ENCODE measurements at regions not wholly inside any gene's neighbourhood (a gene's known extent, or its start where the extent isn't known, plus 50 kb on each side); places are given as distances from the start of the nearest gene placed in this dataset.

DNA sequence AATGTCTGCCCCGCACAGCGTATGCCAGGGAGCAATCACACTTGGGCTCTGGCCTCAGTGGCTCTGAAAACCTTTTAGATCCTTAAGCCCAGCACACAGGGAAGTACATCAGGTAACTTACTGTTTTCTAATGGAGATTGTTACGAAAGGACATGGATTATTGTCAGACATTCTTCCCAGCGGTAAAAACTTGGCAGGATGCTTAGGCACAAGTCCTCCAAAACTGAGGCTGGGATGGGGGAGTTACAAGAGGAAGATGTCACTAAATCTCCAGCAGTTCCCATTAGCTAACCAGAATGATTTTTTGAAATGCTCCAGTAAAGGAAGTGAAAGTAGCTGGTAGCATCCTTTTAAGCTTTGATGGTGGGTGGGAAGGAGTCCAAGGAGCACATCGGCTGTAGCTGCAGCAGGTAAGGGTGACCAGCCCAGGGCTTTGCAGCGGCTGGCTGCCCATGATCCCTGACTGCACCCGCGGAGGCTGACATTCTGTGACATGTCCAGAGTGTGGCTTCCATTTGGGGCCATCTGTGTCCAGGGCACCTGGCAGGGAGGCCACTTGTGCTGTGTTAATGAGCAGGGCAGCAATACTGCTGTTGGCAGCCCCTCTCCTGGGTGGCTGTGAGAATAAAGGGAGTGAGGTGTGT is 165.8 kb downstream of the GADD45G start:
- TF ChIP-seq, protein P1, sequence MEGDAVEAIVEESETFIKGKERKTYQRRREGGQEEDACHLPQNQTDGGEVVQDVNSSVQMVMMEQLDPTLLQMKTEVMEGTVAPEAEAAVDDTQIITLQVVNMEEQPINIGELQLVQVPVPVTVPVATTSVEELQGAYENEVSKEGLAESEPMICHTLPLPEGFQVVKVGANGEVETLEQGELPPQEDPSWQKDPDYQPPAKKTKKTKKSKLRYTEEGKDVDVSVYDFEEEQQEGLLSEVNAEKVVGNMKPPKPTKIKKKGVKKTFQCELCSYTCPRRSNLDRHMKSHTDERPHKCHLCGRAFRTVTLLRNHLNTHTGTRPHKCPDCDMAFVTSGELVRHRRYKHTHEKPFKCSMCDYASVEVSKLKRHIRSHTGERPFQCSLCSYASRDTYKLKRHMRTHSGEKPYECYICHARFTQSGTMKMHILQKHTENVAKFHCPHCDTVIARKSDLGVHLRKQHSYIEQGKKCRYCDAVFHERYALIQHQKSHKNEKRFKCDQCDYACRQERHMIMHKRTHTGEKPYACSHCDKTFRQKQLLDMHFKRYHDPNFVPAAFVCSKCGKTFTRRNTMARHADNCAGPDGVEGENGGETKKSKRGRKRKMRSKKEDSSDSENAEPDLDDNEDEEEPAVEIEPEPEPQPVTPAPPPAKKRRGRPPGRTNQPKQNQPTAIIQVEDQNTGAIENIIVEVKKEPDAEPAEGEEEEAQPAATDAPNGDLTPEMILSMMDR (conservative IDR thresholded peaks at IDR 0.05; ENCODE audit: low read depth, low read length): no peak
- TF ChIP-seq EZH2 (IDR thresholded peaks at IDR 0.05; ENCODE audit: borderline replicate concordance, low read depth, low read length, poor library complexity, severe bottlenecking): no peak
